ENCODE measurements at regions not wholly inside any gene's neighbourhood (a gene's known extent, or its start where the extent isn't known, plus 50 kb on each side); places are given as distances from the start of the nearest gene placed in this dataset.

DNA sequence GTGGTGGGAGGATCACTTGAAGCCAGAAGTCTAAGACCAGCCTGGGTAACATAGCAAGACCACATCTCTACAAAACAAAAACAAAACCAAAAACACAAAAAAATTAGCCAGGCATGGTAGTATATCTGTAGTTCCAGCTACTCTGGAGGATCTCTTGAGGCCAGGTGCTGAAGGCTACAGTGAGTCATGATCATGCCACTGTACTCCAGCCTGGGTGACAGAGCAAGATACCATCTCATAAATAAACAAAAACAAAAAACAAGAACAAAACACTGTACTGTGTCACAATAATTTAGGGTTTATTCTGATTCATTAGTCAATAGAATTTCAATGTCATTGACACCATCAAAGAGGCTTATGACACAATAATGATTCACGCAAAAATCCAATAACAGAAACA lies 1121.7 kb upstream of the MAP3K7 start:
- H3K4me3 ChIP-seq (ENCODE audit: low read depth in 1 of 3, low read length in 3 of 3): no peak overlapping the region
- WGBS, 3 donors: 93 to 94% (median 94%) methylated on average over 1 of the region's 1 CpG
- no peak overlapping the region for H3K27ac ChIP-seq (ENCODE audit: low read depth in 1 of 3, low read length in 2 of 3)
- H3K36me3 ChIP-seq (ENCODE audit: control insufficient read depth in 3 of 3, insufficient read depth in 2 of 3, low read depth in 1 of 3, low read length in 3 of 3): no peaks in the 10 kb centered on the region
- FAIRE-seq: no peak
- no peaks in the 10 kb centered on the region for H3K27me3 ChIP-seq (ENCODE audit: control insufficient read depth in 3 of 3, insufficient read depth in 3 of 3, low read length in 3 of 3)
- no peak for DNase-seq
- no peaks in the 10 kb centered on the region for H3K9me3 ChIP-seq (ENCODE audit: control insufficient read depth in 2 of 2, insufficient read depth in 1 of 2, low read depth in 1 of 2, low read length in 1 of 2)
- H3K4me1 ChIP-seq (ENCODE audit: control insufficient read depth in 3 of 3, insufficient read depth in 2 of 3, low read depth in 1 of 3, low read length in 2 of 3): no peaks in the 10 kb centered on the region

DNA sequence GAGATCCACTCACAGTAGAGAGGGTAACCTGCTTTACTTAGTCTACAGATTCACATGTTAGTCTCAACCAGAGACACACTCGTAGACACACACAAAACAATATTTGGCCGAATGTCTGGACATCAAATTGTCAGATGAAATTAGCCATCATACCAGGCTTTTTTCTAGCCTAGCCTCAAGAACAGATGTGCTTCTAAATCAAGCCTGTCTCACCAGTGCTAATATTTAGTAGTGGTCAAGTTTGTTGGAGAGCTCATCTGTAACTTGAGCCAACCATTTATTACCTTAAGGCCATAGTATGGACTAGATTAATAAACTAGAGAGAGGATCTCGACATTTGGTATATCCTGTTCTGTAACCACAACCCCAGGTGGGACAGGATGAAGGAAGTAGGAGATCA lies 1118.8 kb upstream of the MAP3K7 start:
- 73 to 85% (median 83%) methylated on average over 3 of the region's 3 CpGs for WGBS, 3 donors
- no peaks in the 10 kb centered on the region for H3K9me3 ChIP-seq (ENCODE audit: control insufficient read depth in 2 of 2, insufficient read depth in 1 of 2, low read depth in 1 of 2, low read length in 1 of 2)
- no peak for FAIRE-seq

DNA sequence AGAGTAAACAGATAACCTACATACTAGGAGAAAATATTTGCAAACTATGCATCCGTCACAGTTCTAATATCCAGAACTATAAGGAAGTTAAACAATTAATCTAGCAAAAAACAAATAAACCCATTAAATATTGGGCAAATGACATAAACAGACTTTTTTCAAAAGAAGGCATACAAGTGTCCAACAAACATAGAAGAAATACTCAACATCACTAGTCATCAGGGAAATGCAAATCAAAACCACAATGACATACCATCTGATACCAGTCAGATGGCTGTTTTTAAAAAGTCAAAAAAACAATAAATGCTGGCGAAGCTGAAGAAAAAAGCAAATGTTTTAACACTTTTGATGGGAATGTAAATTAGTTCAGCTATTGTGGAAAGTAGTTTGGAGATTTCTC lies 1117.7 kb upstream of the MAP3K7 start:
- H3K9me3 ChIP-seq (ENCODE audit: control insufficient read depth in 2 of 2, insufficient read depth in 1 of 2, low read depth in 1 of 2, low read length in 1 of 2): no peaks in the 10 kb centered on the region
- DNase-seq (no peak), FAIRE-seq (no peak)
- H3K4me3 ChIP-seq (ENCODE audit: low read depth in 1 of 3, low read length in 3 of 3): no peak overlapping the region
- no peaks in the 10 kb centered on the region for H3K4me1 ChIP-seq (ENCODE audit: control insufficient read depth in 3 of 3, insufficient read depth in 2 of 3, low read depth in 1 of 3, low read length in 2 of 3)
- no peaks in the 10 kb centered on the region for H3K36me3 ChIP-seq (ENCODE audit: control insufficient read depth in 3 of 3, insufficient read depth in 2 of 3, low read depth in 1 of 3, low read length in 3 of 3)
- H3K27me3 ChIP-seq (ENCODE audit: control insufficient read depth in 3 of 3, insufficient read depth in 3 of 3, low read length in 3 of 3): no peaks in the 10 kb centered on the region
- WGBS, 3 donors: 86 to 88% (median 88%) methylated on average over 2 of the region's 2 CpGs
- H3K27ac ChIP-seq (ENCODE audit: low read depth in 1 of 3, low read length in 2 of 3): no peak overlapping the region

More for the DNA sequence above, 1118.8 kb upstream of the MAP3K7 start:
- DNase-seq: no peak
- Histone ChIP-seq H3K4me3 (ENCODE audit: low read depth in 1 of 3, low read length in 3 of 3) (no peak overlapping the region), H3K36me3 (ENCODE audit: control insufficient read depth in 3 of 3, insufficient read depth in 2 of 3, low read depth in 1 of 3, low read length in 3 of 3) (no peaks in the 10 kb centered on the region), H3K4me1 (ENCODE audit: control insufficient read depth in 3 of 3, insufficient read depth in 2 of 3, low read depth in 1 of 3, low read length in 2 of 3) (no peaks in the 10 kb centered on the region), H3K27ac (ENCODE audit: low read depth in 1 of 3, low read length in 2 of 3) (no peak overlapping the region), H3K27me3 (ENCODE audit: control insufficient read depth in 3 of 3, insufficient read depth in 3 of 3, low read length in 3 of 3) (no peaks in the 10 kb centered on the region)

DNA sequence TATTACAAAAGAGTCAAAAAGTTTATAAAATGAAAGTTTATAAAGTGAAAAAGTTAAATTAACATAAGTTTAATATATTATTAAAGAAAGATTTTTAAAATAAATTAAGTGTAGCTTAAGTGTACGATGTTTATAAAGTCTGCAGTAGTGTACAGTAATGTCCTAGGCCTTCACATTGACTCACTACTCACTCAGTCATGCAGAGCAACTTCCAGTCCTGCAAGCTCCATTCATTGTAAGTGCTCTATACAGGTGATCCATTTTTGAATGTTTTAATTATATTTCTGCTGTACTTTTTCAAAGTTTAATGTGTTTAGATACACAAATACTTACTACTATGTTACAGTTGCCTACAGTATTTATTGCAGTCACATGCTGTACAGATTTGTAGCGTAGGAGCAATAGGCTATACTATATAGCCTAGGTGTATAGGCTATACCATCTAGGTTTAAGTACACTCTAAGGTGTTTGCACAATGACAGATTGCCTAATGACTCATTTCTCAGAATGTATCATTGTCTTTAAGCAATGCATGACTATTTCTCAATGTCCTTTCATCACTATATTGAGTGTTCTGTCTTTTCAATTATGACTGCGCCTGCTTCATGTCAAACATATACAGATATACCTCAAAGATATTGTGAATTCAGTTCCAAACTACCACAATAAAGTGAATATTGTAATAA lies 1110.3 kb upstream of the MAP3K7 start:
- FAIRE-seq (no peak), DNase-seq (peak in 1 of 2 donors; percentile 2)
- 81 to 90% (median 84%) methylated on average over 3 of the region's 3 CpGs for WGBS, 3 donors
- no peaks in the 10 kb centered on the region for H3K27me3 ChIP-seq (ENCODE audit: control insufficient read depth in 3 of 3, insufficient read depth in 3 of 3, low read length in 3 of 3)
- H3K4me1 ChIP-seq (ENCODE audit: control insufficient read depth in 3 of 3, insufficient read depth in 2 of 3, low read depth in 1 of 3, low read length in 2 of 3): no peaks in the 10 kb centered on the region
- no peak overlapping the region for H3K4me3 ChIP-seq (ENCODE audit: low read depth in 1 of 3, low read length in 3 of 3)
- H3K9me3 ChIP-seq (ENCODE audit: control insufficient read depth in 2 of 2, insufficient read depth in 1 of 2, low read depth in 1 of 2, low read length in 1 of 2): no peaks in the 10 kb centered on the region
- no peak overlapping the region for H3K27ac ChIP-seq (ENCODE audit: low read depth in 1 of 3, low read length in 2 of 3)
- no peaks in the 10 kb centered on the region for H3K36me3 ChIP-seq (ENCODE audit: control insufficient read depth in 3 of 3, insufficient read depth in 2 of 3, low read depth in 1 of 3, low read length in 3 of 3)

DNA sequence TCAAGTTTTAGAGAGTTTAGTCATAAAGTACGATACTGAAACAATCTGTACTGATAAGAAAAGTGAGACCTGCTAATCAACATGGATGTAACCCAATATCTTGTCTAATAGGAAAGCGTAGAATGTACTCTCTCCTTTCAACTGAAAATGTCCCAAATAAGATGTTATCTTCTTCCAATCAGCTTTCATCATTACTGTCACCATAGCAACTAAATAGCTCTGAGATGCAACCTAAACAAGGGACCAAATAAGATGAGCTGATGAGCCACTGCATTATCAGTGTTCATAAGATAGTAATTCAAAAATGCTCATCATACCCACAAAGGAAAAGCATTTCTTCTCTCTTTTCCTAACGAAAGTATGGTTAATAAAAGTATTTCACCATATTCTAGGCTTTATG lies 1108.3 kb upstream of the MAP3K7 start:
- Histone ChIP-seq H3K27ac (ENCODE audit: low read depth in 1 of 3, low read length in 2 of 3) (no peak overlapping the region), H3K27me3 (ENCODE audit: control insufficient read depth in 3 of 3, insufficient read depth in 3 of 3, low read length in 3 of 3) (no peaks in the 10 kb centered on the region), H3K9me3 (ENCODE audit: control insufficient read depth in 2 of 2, insufficient read depth in 1 of 2, low read depth in 1 of 2, low read length in 1 of 2) (no peaks in the 10 kb centered on the region), H3K4me3 (ENCODE audit: low read depth in 1 of 3, low read length in 3 of 3) (no peak overlapping the region), H3K4me1 (ENCODE audit: control insufficient read depth in 3 of 3, insufficient read depth in 2 of 3, low read depth in 1 of 3, low read length in 2 of 3) (no peaks in the 10 kb centered on the region), H3K36me3 (ENCODE audit: control insufficient read depth in 3 of 3, insufficient read depth in 2 of 3, low read depth in 1 of 3, low read length in 3 of 3) (no peaks in the 10 kb centered on the region)
- no peak for FAIRE-seq
- DNase-seq: no peak
- 77 to 80% (median 79%) methylated on average over 3 of the region's 3 CpGs for WGBS, 3 donors

DNA sequence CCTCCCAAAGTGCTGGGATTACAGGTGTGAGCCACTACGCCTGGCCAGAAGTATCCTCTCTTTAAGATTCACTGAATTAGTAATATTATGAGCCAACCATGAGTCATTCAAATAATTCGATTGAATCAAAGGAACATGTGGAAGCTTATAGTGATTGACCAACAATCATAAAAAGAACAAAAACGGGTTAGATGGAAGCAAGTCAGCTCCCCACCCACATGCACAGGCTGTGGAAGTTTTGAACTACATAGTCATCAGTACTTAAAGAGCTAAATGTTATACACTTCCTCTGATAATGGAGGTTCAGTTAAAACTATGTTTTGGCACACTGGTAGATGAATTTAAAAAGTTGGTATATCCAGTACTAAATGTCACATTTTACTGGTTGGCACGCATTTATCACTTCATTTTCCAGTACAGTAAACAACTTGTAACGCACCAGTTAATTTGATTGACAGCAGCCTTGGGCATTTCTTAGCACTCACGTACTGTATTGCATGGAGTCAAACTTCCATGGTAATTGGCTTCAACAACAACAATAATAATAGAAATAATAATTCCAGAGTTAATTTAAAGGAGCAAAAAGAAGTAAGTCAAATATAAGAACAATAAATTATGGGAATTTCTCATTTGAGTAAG lies 1107.3 kb upstream of the MAP3K7 start:
- Histone ChIP-seq H3K4me3 (ENCODE audit: low read depth in 1 of 3, low read length in 3 of 3) (no peak overlapping the region), H3K4me1 (ENCODE audit: control insufficient read depth in 3 of 3, insufficient read depth in 2 of 3, low read depth in 1 of 3, low read length in 2 of 3) (no peaks in the 10 kb centered on the region), H3K27ac (ENCODE audit: low read depth in 1 of 3, low read length in 2 of 3) (no peak overlapping the region), H3K36me3 (ENCODE audit: control insufficient read depth in 3 of 3, insufficient read depth in 2 of 3, low read depth in 1 of 3, low read length in 3 of 3) (no peaks in the 10 kb centered on the region), H3K27me3 (ENCODE audit: control insufficient read depth in 3 of 3, insufficient read depth in 3 of 3, low read length in 3 of 3) (no peaks in the 10 kb centered on the region), H3K9me3 (ENCODE audit: control insufficient read depth in 2 of 2, insufficient read depth in 1 of 2, low read depth in 1 of 2, low read length in 1 of 2) (no peaks in the 10 kb centered on the region)
- FAIRE-seq: no peak
- WGBS, 3 donors: 59 to 80% (median 62%) methylated on average over 6 of the region's 6 CpGs
- DNase-seq: no peak

DNA sequence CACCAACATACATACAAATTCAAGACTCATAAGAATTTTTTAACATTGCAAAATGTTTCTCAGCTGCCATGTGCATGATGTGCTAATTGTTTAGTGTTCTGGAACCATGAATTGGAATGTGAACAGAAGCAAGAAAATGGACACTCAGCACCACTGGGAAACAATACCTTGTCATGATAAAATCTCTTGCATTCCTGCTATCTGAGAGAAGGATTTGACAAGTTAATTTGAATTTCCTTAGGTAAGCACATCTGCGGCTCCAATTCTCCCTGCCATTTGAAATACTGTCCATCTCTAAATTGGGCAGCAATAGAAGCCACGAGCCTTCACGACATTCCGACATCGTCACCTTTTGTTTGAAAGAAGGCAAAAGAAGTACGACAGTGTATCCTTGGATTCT lies 1104.6 kb upstream of the MAP3K7 start:
- Histone ChIP-seq H3K27me3 (ENCODE audit: control insufficient read depth in 3 of 3, insufficient read depth in 3 of 3, low read length in 3 of 3) (no peaks in the 10 kb centered on the region), H3K4me1 (ENCODE audit: control insufficient read depth in 3 of 3, insufficient read depth in 2 of 3, low read depth in 1 of 3, low read length in 2 of 3) (no peaks in the 10 kb centered on the region)
- no peak for FAIRE-seq

DNA sequence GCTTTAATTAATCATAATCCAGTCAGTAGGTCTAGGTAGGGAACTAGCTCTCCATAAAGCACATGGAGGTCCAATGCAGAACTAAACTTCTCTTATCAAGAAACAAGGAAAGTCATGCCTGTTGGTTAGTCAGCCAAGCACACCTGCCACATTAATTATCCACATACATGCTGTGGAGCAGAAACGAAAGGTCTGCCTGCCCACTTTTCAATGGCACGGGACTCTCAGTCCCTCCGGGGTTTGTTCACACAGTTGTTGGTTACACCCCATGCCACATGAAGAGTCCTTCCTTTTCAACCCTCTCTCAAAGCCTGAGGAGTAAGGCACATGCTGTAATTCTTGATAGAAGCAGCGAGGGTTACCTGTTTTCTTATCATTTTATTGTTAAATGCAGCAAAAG lies 1096.4 kb upstream of the MAP3K7 start:
- H3K4me3 ChIP-seq (ENCODE audit: low read depth in 1 of 3, low read length in 3 of 3): no peak overlapping the region
- no peaks in the 10 kb centered on the region for H3K9me3 ChIP-seq (ENCODE audit: control insufficient read depth in 2 of 2, insufficient read depth in 1 of 2, low read depth in 1 of 2, low read length in 1 of 2)
- 73 to 83% (median 83%) methylated on average over 4 of the region's 4 CpGs for WGBS, 3 donors
- FAIRE-seq (no peak), DNase-seq (no peak)
- no peaks in the 10 kb centered on the region for H3K4me1 ChIP-seq (ENCODE audit: control insufficient read depth in 3 of 3, insufficient read depth in 2 of 3, low read depth in 1 of 3, low read length in 2 of 3)
- H3K36me3 ChIP-seq (ENCODE audit: control insufficient read depth in 3 of 3, insufficient read depth in 2 of 3, low read depth in 1 of 3, low read length in 3 of 3): no peaks in the 10 kb centered on the region
- no peak overlapping the region for H3K27ac ChIP-seq (ENCODE audit: low read depth in 1 of 3, low read length in 2 of 3)
- H3K27me3 ChIP-seq (ENCODE audit: control insufficient read depth in 3 of 3, insufficient read depth in 3 of 3, low read length in 3 of 3): no peaks in the 10 kb centered on the region

More for the DNA sequence above, 1104.6 kb upstream of the MAP3K7 start:
- no peak for DNase-seq
- Histone ChIP-seq H3K27ac (ENCODE audit: low read depth in 1 of 3, low read length in 2 of 3) (no peak overlapping the region), H3K9me3 (ENCODE audit: control insufficient read depth in 2 of 2, insufficient read depth in 1 of 2, low read depth in 1 of 2, low read length in 1 of 2) (no peaks in the 10 kb centered on the region), H3K36me3 (ENCODE audit: control insufficient read depth in 3 of 3, insufficient read depth in 2 of 3, low read depth in 1 of 3, low read length in 3 of 3) (no peaks in the 10 kb centered on the region), H3K4me3 (ENCODE audit: low read depth in 1 of 3, low read length in 3 of 3) (no peak overlapping the region)
- 87 to 91% (median 88%) methylated on average over 6 of the region's 6 CpGs for WGBS, 3 donors

DNA sequence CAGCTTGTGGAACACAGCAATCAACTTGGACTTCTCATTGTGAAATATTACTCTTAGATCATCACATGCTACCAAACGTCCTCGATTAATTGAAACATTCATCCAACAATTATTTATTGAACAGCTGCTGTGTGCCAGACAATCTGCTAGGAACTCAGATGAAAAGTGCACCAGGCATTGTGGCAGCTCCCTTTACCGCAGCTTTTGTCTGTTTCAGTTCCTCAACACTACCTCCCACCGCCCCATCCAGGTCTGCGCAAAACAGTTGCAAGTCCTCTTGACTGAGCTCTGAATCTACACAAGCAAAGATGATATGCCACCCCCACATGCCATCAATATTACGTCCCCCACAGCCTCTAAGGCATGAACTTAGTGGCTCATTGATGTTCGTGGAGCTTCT lies 1094.4 kb upstream of the MAP3K7 start:
- 75 to 81% (median 79%) methylated on average over 7 of the region's 7 CpGs for WGBS, 3 donors
- DNase-seq: no peak
- Histone ChIP-seq H3K27ac (ENCODE audit: low read depth in 1 of 3, low read length in 2 of 3) (no peak overlapping the region), H3K4me1 (ENCODE audit: control insufficient read depth in 3 of 3, insufficient read depth in 2 of 3, low read depth in 1 of 3, low read length in 2 of 3) (no peaks in the 10 kb centered on the region), H3K9me3 (ENCODE audit: control insufficient read depth in 2 of 2, insufficient read depth in 1 of 2, low read depth in 1 of 2, low read length in 1 of 2) (no peaks in the 10 kb centered on the region), H3K36me3 (ENCODE audit: control insufficient read depth in 3 of 3, insufficient read depth in 2 of 3, low read depth in 1 of 3, low read length in 3 of 3) (no peaks in the 10 kb centered on the region), H3K4me3 (ENCODE audit: low read depth in 1 of 3, low read length in 3 of 3) (no peak overlapping the region), H3K27me3 (ENCODE audit: control insufficient read depth in 3 of 3, insufficient read depth in 3 of 3, low read length in 3 of 3) (no peaks in the 10 kb centered on the region)
- no peak for FAIRE-seq
